ENCODE measurements at regions not wholly inside any gene's neighbourhood (a gene's known extent, or its start where the extent isn't known, plus 50 kb on each side); places are given as distances from the start of the nearest gene placed in this dataset.
A peak's percentile ranks its signal among the peaks of the same experiment; 100 is the strongest.

GRCh38 chr11:57901278-57901677, 122.4 kb upstream of the OR9Q1 start:
- no peak overlapping the region for H3K9ac ChIP-seq (ENCODE audit: low read length)
- no peak overlapping the region for H4K91ac ChIP-seq (ENCODE audit: low read depth, low read length)
- DNase-seq: no peak
- no peak overlapping the region for H2AK5ac ChIP-seq (ENCODE audit: low read length)
- no peaks in the 10 kb centered on the region for H3K36me3 ChIP-seq (ENCODE audit: control insufficient read depth in 1 of 2, insufficient read depth in 2 of 2, low read length in 2 of 2)
- H3K79me2 ChIP-seq (ENCODE audit: control insufficient read depth, insufficient read depth, low read length, poor library complexity): no peaks in the 10 kb centered on the region
- H2BK5ac ChIP-seq (ENCODE audit: low read depth, low read length, poor library complexity): no peak overlapping the region
- H2AFZ ChIP-seq (ENCODE audit: insufficient read depth, low read length, poor library complexity): no peak overlapping the region
- no peak overlapping the region for H3K27ac ChIP-seq (ENCODE audit: low read depth, low read length)
- H3K18ac ChIP-seq (ENCODE audit: low read length): no peak overlapping the region
- peaks cover 13 to 19% of the 10 kb centered on the region in 2 experiments for H3K4me1 ChIP-seq (ENCODE audit: control insufficient read depth in 1 of 2, insufficient read depth in 2 of 2, low read length in 2 of 2)
- no peak overlapping the region for H4K12ac ChIP-seq (ENCODE audit: low read depth, low read length)
- H2BK12ac ChIP-seq (ENCODE audit: low read length): no peak overlapping the region
- H3K27me3 ChIP-seq (ENCODE audit: insufficient read depth, low read length): no peaks in the 10 kb centered on the region
- H4K8ac ChIP-seq (ENCODE audit: low read depth, low read length): no peak overlapping the region
- no peak overlapping the region for H3K14ac ChIP-seq (ENCODE audit: low read length)
- H2BK120ac ChIP-seq (ENCODE audit: insufficient read depth, low read length, poor library complexity): no peak overlapping the region
- peaks cover 2% of the 10 kb centered on the region for H3K9me3 ChIP-seq (ENCODE audit: insufficient read depth, low read depth, low read length)
- H3K4me3 ChIP-seq (ENCODE audit: low read depth, low read length): no peak overlapping the region
- H3K79me1 ChIP-seq (ENCODE audit: low read length): peaks cover 7% of the 10 kb centered on the region
- H3K23ac ChIP-seq (ENCODE audit: low read length): no peak overlapping the region
- H3K4me2 ChIP-seq (ENCODE audit: low read length): no peak overlapping the region
- no peak overlapping the region for H3K4ac ChIP-seq (ENCODE audit: low read depth, low read length)

- Histone ChIP-seq H3K79me1 (ENCODE audit: low read length) (peaks cover 7% of the 10 kb centered on the region), H4K12ac (ENCODE audit: low read depth, low read length) (no peak overlapping the region), H3K4me3 (ENCODE audit: low read depth, low read length) (no peak overlapping the region), H2AK5ac (ENCODE audit: low read length) (no peak overlapping the region), H2BK5ac (ENCODE audit: low read depth, low read length, poor library complexity) (no peak overlapping the region), H2BK120ac (ENCODE audit: insufficient read depth, low read length, poor library complexity) (no peak overlapping the region), H4K91ac (ENCODE audit: low read depth, low read length) (no peak overlapping the region), H3K4ac (ENCODE audit: low read depth, low read length) (no peak overlapping the region), H2BK12ac (ENCODE audit: low read length) (no peak overlapping the region), H3K9ac (ENCODE audit: low read length) (no peak overlapping the region), H3K23ac (ENCODE audit: low read length) (no peak overlapping the region), H4K8ac (ENCODE audit: low read depth, low read length) (no peak overlapping the region), H3K36me3 (ENCODE audit: control insufficient read depth in 1 of 2, insufficient read depth in 2 of 2, low read length in 2 of 2) (no peaks in the 10 kb centered on the region), H3K4me2 (ENCODE audit: low read length) (no peak overlapping the region), H3K27ac (ENCODE audit: low read depth, low read length) (no peak overlapping the region), H3K14ac (ENCODE audit: low read length) (no peak overlapping the region), H3K4me1 (ENCODE audit: control insufficient read depth in 1 of 2, insufficient read depth in 2 of 2, low read length in 2 of 2) (peaks cover 13 to 19% of the 10 kb centered on the region in 2 experiments), H3K79me2 (ENCODE audit: control insufficient read depth, insufficient read depth, low read length, poor library complexity) (no peaks in the 10 kb centered on the region), H3K9me3 (ENCODE audit: insufficient read depth, low read depth, low read length) (peaks cover 2% of the 10 kb centered on the region), H3K18ac (ENCODE audit: low read length) (no peak overlapping the region), H2AFZ (ENCODE audit: insufficient read depth, low read length, poor library complexity) (no peak overlapping the region), H3K27me3 (ENCODE audit: insufficient read depth, low read length) (no peaks in the 10 kb centered on the region)
- DNase-seq: peak; percentile 87 to 89
- no CpG with 5 or more reads among the region's 5 CpGs for WGBS (ENCODE audit: extremely low coverage, insufficient coverage, insufficient read length)
Observed at GRCh38 chr11:57901756-57902155, 121.9 kb upstream of the OR9Q1 start.

- Histone ChIP-seq H3K14ac (ENCODE audit: low read length) (no peak overlapping the region), H3K36me3 (ENCODE audit: control insufficient read depth in 1 of 2, insufficient read depth in 2 of 2, low read length in 2 of 2) (no peaks in the 10 kb centered on the region), H2AFZ (ENCODE audit: insufficient read depth, low read length, poor library complexity) (no peak overlapping the region), H3K4me3 (ENCODE audit: low read depth, low read length) (no peak overlapping the region), H2BK5ac (ENCODE audit: low read depth, low read length, poor library complexity) (peak overlapping the region; percentile 14), H4K12ac (ENCODE audit: low read depth, low read length) (no peak overlapping the region), H4K91ac (ENCODE audit: low read depth, low read length) (peak overlapping the region; percentile 53), H2BK12ac (ENCODE audit: low read length) (no peak overlapping the region), H3K4ac (ENCODE audit: low read depth, low read length) (no peak overlapping the region), H2BK120ac (ENCODE audit: insufficient read depth, low read length, poor library complexity) (peak overlapping the region; percentile 12), H3K4me2 (ENCODE audit: low read length) (no peak overlapping the region), H3K23ac (ENCODE audit: low read length) (no peak overlapping the region), H3K79me2 (ENCODE audit: control insufficient read depth, insufficient read depth, low read length, poor library complexity) (no peaks in the 10 kb centered on the region), H3K18ac (ENCODE audit: low read length) (no peak overlapping the region), H3K9ac (ENCODE audit: low read length) (no peak overlapping the region), H3K79me1 (ENCODE audit: low read length) (peaks cover 7% of the 10 kb centered on the region), H2AK5ac (ENCODE audit: low read length) (no peak overlapping the region), H4K8ac (ENCODE audit: low read depth, low read length) (no peak overlapping the region), H3K27ac (ENCODE audit: low read depth, low read length) (peak overlapping the region; percentile 11), H3K27me3 (ENCODE audit: insufficient read depth, low read length) (no peaks in the 10 kb centered on the region), H3K4me1 (ENCODE audit: control insufficient read depth in 1 of 2, insufficient read depth in 2 of 2, low read length in 2 of 2) (peaks cover 13 to 19% of the 10 kb centered on the region in 2 experiments), H3K9me3 (ENCODE audit: insufficient read depth, low read depth, low read length) (peaks cover 2% of the 10 kb centered on the region)
- DNase-seq: no peak
Observed at GRCh38 chr11:57903011-57903410, 120.7 kb upstream of the OR9Q1 start.

GRCh38 chr11:57903441-57904123, 120.1 kb upstream of the OR9Q1 start:
- Histone ChIP-seq H3K79me1 (ENCODE audit: low read length) (peaks cover 7% of the 10 kb centered on the region), H3K9me3 (ENCODE audit: insufficient read depth, low read depth, low read length) (peaks cover 2% of the 10 kb centered on the region), H3K4me3 (ENCODE audit: low read depth, low read length) (no peak overlapping the region), H4K8ac (ENCODE audit: low read depth, low read length) (no peak overlapping the region), H2AK5ac (ENCODE audit: low read length) (no peak overlapping the region), H3K23ac (ENCODE audit: low read length) (no peak overlapping the region), H3K4ac (ENCODE audit: low read depth, low read length) (no peak overlapping the region), H3K27ac (ENCODE audit: low read depth, low read length) (peak overlapping the region; percentile 67), H3K4me1 (ENCODE audit: control insufficient read depth in 1 of 2, insufficient read depth in 2 of 2, low read length in 2 of 2) (peaks cover 13 to 19% of the 10 kb centered on the region in 2 experiments), H3K4me2 (ENCODE audit: low read length) (peak overlapping the region; percentile 15), H2BK12ac (ENCODE audit: low read length) (peak overlapping the region; percentile 48), H4K12ac (ENCODE audit: low read depth, low read length) (no peak overlapping the region), H2BK120ac (ENCODE audit: insufficient read depth, low read length, poor library complexity) (peak overlapping the region; percentile 26), H3K79me2 (ENCODE audit: control insufficient read depth, insufficient read depth, low read length, poor library complexity) (no peaks in the 10 kb centered on the region), H2BK5ac (ENCODE audit: low read depth, low read length, poor library complexity) (peak overlapping the region; percentile 15), H3K27me3 (ENCODE audit: insufficient read depth, low read length) (no peaks in the 10 kb centered on the region), H2AFZ (ENCODE audit: insufficient read depth, low read length, poor library complexity) (no peak overlapping the region), H4K91ac (ENCODE audit: low read depth, low read length) (peak overlapping the region; percentile 60), H3K14ac (ENCODE audit: low read length) (no peak overlapping the region), H3K18ac (ENCODE audit: low read length) (no peak overlapping the region), H3K36me3 (ENCODE audit: control insufficient read depth in 1 of 2, insufficient read depth in 2 of 2, low read length in 2 of 2) (no peaks in the 10 kb centered on the region), H3K9ac (ENCODE audit: low read length) (no peak overlapping the region)
- DNase-seq: peak; percentile 91 to 92
- no CpG with 5 or more reads among the region's 11 CpGs for WGBS (ENCODE audit: extremely low coverage, insufficient coverage, insufficient read length)
